GM12878 (cell line): ENCODE measurements at regions not wholly inside any gene's neighbourhood (a gene's known extent, or its start where the extent isn't known, plus 50 kb on each side); places are given as distances from the start of the nearest gene placed in this dataset.

Experiments used
- ATAC-seq: fragments of 200-7000 bp; cut with Tn5 transposase; 3 replicates; pipeline ENCODE4 v1.9.1; 2020; ENCODE audit warnings: mild to moderate bottlenecking, moderate library complexity
- BruUV-seq: library from RNA; stranded (reverse); fragments of 400-500 nt; replicated peaks from 2 replicates; lab custom pipeline; 2021; lab: Mats Ljungman, UMichigan
- CTCF ChIA-PET: fragments of 300-600 bp; sonication (Branson Sonifier 250); formaldehyde crosslinking; extraction: SDS; loops from one replicate; lab custom pipeline; 2021; ENCODE audit warnings: inconsistent platforms; lab: Yijun Ruan, JAX
- POLR2A ChIA-PET: fragments of 350-600 bp; formaldehyde crosslinking; extraction: SDS; loops from one replicate; lab custom pipeline; 2021; ENCODE audit warnings: inconsistent platforms; lab: Charles Lee
- RAD21 ChIA-PET: fragments of 300-600 bp; sonication (Branson Sonifier 250); formaldehyde crosslinking; loops from one replicate; lab custom pipeline; 2023; ENCODE audit warnings: antibody characterized with exemption; ENCODE audit not compliant: unreplicated experiment; lab: Charles Lee
- SMC1A ChIA-PET: fragments of 300-600 bp; sonication (Branson Sonifier 250); formaldehyde crosslinking; loops from one replicate; lab custom pipeline; 2023; ENCODE audit not compliant: unreplicated experiment, uncharacterized antibody; lab: Charles Lee
- DNase-seq: peaks from one replicate; pipeline ENCODE4 v3.0.0-alpha.2; 2011; ENCODE audit warnings: low read depth, low spot score
- FAIRE-seq: peaks from 3 replicates; lab custom pipeline; 2011; peaks lifted over from hg19 to GRCh38; lab: Jason Lieb, UNC
- H2AFZ ChIP-seq: 2 replicates; pipeline ENCODE4 v1.6.0; 2011; ENCODE audit warnings: low read depth, low read length, control low read depth; ENCODE audit not compliant: control insufficient read depth
- H3K27ac ChIP-seq: 2 replicates; pipeline ENCODE4 v1.5.1; 2011; ENCODE audit warnings: control low read depth; ENCODE audit not compliant: control insufficient read depth, insufficient read depth
- H3K27me3 ChIP-seq, 2 experiments: replicated peaks in 1 of 2; 2 replicates each; pipeline versions ENCODE4 v1.6.0 to v1.6.1; 2011; ENCODE audit warnings: low read length in 1 of 2; ENCODE audit not compliant: control insufficient read depth in 2 of 2, insufficient read depth in 2 of 2
- H3K36me3 ChIP-seq, 2 experiments: 2 replicates each; pipeline ENCODE4 v1.5.1; 2011; ENCODE audit warnings: low read length in 1 of 2; ENCODE audit not compliant: control insufficient read depth in 2 of 2, insufficient read depth in 2 of 2
- H3K4me1 ChIP-seq: 2 replicates; pipeline ENCODE4 v1.6.1; 2011; ENCODE audit warnings: mild to moderate bottlenecking, low read length, moderate library complexity, mixed read lengths; ENCODE audit not compliant: control insufficient read depth, insufficient read depth
- H3K4me2 ChIP-seq: 2 replicates; pipeline ENCODE4 v1.6.0; 2011; ENCODE audit warnings: control low read depth; ENCODE audit not compliant: control insufficient read depth, insufficient read depth
- H3K4me3 ChIP-seq: fragments of 200-600 bp; sonication (generic); 2 replicates; pipeline ENCODE4 v1.5.1; 2016
- H3K79me2 ChIP-seq: 2 replicates; pipeline ENCODE4 v1.6.0; 2011; ENCODE audit warnings: low read length; ENCODE audit not compliant: control insufficient read depth, insufficient read depth
- H3K9ac ChIP-seq: 2 replicates; pipeline ENCODE4 v1.8.0; 2011; ENCODE audit warnings: low read length, control low read depth, mixed read lengths; ENCODE audit not compliant: control insufficient read depth, insufficient read depth
- H3K9me3 ChIP-seq: replicated peaks from 3 replicates; pipeline ENCODE4 v1.5.1; 2011; ENCODE audit warnings: mild to moderate bottlenecking, low read length; ENCODE audit not compliant: control insufficient read depth, insufficient read depth
- H4K20me1 ChIP-seq: 2 replicates; pipeline ENCODE4 v1.6.0; 2011; ENCODE audit not compliant: control insufficient read depth, insufficient read depth
- BMI1 ChIP-seq: fragments of 450-650 bp; IDR thresholded peaks from 2 replicates; pipeline ENCODE4 v1.6.1; 2016; ENCODE audit warnings: mild to moderate bottlenecking, moderate library complexity, borderline replicate concordance
- CBX3 ChIP-seq: fragments of 200-600 bp; sonication (generic); IDR thresholded peaks from 2 replicates; pipeline ENCODE4 v1.6.1; 2016; ENCODE audit warnings: low read depth, borderline replicate concordance
- EGR1 ChIP-seq, 2 experiments: IDR thresholded peaks; 1 replicate in 1 of 2; 2 replicates in 1 of 2; pipeline ENCODE4 v1.6.1; 2011 to 2012; ENCODE audit warnings: low read depth in 2 of 2, low read length in 2 of 2, borderline replicate concordance in 1 of 2, mild to moderate bottlenecking in 1 of 2, moderate library complexity in 1 of 2
- KAT2A ChIP-seq: conservative IDR thresholded peaks from 2 replicates; pipeline ENCODE4 v1.6.1; 2011; ENCODE audit warnings: low read depth, low read length; ENCODE audit not compliant: control insufficient read depth
- NFIC ChIP-seq: IDR thresholded peaks from 2 replicates; pipeline ENCODE4 v1.6.1; 2012; ENCODE audit warnings: low read depth, mild to moderate bottlenecking, inconsistent platforms, low read length, moderate library complexity
- RAD21 ChIP-seq: IDR thresholded peaks from 2 replicates; pipeline ENCODE4 v1.6.1; 2011; ENCODE audit warnings: mild to moderate bottlenecking, low read depth, low read length, moderate library complexity; ENCODE audit not compliant: insufficient read depth
- RCOR1 ChIP-seq: conservative IDR thresholded peaks from 2 replicates; pipeline ENCODE4 v1.6.1; 2012; ENCODE audit warnings: low read depth, low read length, improper control_type of control experiment
- SREBF1 ChIP-seq: IDR thresholded peaks from 2 replicates; pipeline ENCODE4 v1.6.1; 2012; ENCODE audit warnings: mild to moderate bottlenecking, low read length
- SREBF2 ChIP-seq: IDR thresholded peaks from 2 replicates; pipeline ENCODE4 v1.6.1; 2012; ENCODE audit warnings: mild to moderate bottlenecking, low read length
- YY1 ChIP-seq: IDR thresholded peaks from 2 replicates; pipeline ENCODE4 v1.6.1; 2011; ENCODE audit warnings: low read depth, mild to moderate bottlenecking, low read length
- in situ Hi-C: fragments of 300-500 bp; cut with MboI; formaldehyde crosslinking; loops from 9 replicates; pipeline ENCODE4 v1.14.3; 2018; ENCODE audit warnings: mixed read lengths
- intact Hi-C: fragments of 100-400 bp; cut with micrococcal nuclease; formaldehyde crosslinking; loops from one replicate; pipeline ENCODE4 v1.14.2; 2022; ENCODE audit not compliant: unreplicated experiment
- TF ChIP-seq, protein P1 (sequence below): fragments of 450-650 bp; IDR thresholded peaks from 2 replicates; pipeline ENCODE4 v1.6.1; 2016; ENCODE audit warnings: mild to moderate bottlenecking
- TF ChIP-seq, protein P2 (sequence below): IDR thresholded peaks from 2 replicates; pipeline ENCODE4 v1.6.1; 2011; ENCODE audit warnings: low read depth, low read length, improper control_type of control experiment, borderline replicate concordance
- TF ChIP-seq, protein P3 (sequence below): fragments of 450-650 bp; IDR thresholded peaks from 2 replicates; pipeline ENCODE4 v1.6.1; 2017; ENCODE audit warnings: mild to moderate bottlenecking, moderate library complexity
- TF ChIP-seq, protein P4 (sequence below): fragments of 450-650 bp; IDR thresholded peaks from 2 replicates; pipeline ENCODE4 v1.6.1; 2016; ENCODE audit warnings: mild to moderate bottlenecking
- TF ChIP-seq, protein P5 (sequence below): IDR thresholded peaks from 2 replicates; pipeline ENCODE4 v1.6.1; 2011; ENCODE audit warnings: mild to moderate bottlenecking, low read depth, low read length, moderate library complexity; ENCODE audit not compliant: insufficient replicate concordance
- TF ChIP-seq, protein P6 (sequence below): IDR thresholded peaks from 2 replicates; pipeline ENCODE4 v1.6.1; 2012; ENCODE audit warnings: low read depth, low read length, improper control_type of control experiment

DNA sequence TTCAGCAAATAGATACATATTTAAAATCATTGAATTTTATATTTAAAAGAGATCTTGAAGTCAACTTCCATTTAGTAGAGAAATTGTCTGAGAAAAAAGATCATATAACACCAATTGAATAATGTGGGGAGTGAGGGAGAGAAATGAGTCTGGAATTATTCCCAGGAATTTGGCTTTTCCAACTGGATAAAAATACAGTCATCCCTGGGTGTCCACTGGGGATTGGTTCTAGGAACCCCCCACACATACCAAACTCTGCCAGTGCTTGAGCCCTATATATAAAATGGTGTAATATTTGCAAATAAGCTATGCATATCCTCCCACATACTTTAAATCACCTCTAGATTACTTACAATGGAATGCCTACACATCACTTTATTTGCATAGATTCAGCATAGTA, 162.8 kb upstream of the SEMA3C start:
- RAD21 ChIA-PET = no interaction called here
- in situ Hi-C loops = no loop called here
- TF ChIP-seq EGR1 (IDR thresholded peaks at IDR 0.05; ENCODE audit: borderline replicate concordance in 1 of 2, low read depth in 2 of 2, low read length in 2 of 2) = no peak
- TF ChIP-seq BMI1 = no peak
- TF ChIP-seq, protein P1, sequence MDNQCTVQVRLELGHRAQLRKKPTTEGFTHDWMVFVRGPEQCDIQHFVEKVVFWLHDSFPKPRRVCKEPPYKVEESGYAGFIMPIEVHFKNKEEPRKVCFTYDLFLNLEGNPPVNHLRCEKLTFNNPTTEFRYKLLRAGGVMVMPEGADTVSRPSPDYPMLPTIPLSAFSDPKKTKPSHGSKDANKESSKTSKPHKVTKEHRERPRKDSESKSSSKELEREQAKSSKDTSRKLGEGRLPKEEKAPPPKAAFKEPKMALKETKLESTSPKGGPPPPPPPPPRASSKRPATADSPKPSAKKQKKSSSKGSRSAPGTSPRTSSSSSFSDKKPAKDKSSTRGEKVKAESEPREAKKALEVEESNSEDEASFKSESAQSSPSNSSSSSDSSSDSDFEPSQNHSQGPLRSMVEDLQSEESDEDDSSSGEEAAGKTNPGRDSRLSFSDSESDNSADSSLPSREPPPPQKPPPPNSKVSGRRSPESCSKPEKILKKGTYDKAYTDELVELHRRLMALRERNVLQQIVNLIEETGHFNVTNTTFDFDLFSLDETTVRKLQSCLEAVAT = no peak
- TF ChIP-seq NFIC = no peak
- no peak for TF ChIP-seq RAD21
- TF ChIP-seq CBX3 = no peak
- TF ChIP-seq, protein P2, sequence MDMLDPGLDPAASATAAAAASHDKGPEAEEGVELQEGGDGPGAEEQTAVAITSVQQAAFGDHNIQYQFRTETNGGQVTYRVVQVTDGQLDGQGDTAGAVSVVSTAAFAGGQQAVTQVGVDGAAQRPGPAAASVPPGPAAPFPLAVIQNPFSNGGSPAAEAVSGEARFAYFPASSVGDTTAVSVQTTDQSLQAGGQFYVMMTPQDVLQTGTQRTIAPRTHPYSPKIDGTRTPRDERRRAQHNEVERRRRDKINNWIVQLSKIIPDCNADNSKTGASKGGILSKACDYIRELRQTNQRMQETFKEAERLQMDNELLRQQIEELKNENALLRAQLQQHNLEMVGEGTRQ = no peak
- TF ChIP-seq, protein P3, sequence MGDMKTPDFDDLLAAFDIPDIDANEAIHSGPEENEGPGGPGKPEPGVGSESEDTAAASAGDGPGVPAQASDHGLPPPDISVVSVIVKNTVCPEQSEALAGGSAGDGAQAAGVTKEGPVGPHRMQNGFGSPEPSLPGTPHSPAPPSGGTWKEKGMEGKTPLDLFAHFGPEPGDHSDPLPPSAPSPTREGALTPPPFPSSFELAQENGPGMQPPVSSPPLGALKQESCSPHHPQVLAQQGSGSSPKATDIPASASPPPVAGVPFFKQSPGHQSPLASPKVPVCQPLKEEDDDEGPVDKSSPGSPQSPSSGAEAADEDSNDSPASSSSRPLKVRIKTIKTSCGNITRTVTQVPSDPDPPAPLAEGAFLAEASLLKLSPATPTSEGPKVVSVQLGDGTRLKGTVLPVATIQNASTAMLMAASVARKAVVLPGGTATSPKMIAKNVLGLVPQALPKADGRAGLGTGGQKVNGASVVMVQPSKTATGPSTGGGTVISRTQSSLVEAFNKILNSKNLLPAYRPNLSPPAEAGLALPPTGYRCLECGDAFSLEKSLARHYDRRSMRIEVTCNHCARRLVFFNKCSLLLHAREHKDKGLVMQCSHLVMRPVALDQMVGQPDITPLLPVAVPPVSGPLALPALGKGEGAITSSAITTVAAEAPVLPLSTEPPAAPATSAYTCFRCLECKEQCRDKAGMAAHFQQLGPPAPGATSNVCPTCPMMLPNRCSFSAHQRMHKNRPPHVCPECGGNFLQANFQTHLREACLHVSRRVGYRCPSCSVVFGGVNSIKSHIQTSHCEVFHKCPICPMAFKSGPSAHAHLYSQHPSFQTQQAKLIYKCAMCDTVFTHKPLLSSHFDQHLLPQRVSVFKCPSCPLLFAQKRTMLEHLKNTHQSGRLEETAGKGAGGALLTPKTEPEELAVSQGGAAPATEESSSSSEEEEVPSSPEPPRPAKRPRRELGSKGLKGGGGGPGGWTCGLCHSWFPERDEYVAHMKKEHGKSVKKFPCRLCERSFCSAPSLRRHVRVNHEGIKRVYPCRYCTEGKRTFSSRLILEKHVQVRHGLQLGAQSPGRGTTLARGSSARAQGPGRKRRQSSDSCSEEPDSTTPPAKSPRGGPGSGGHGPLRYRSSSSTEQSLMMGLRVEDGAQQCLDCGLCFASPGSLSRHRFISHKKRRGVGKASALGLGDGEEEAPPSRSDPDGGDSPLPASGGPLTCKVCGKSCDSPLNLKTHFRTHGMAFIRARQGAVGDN = no peak
- TF ChIP-seq RCOR1 = no peak
- TF ChIP-seq KAT2A = no peak
- TF ChIP-seq YY1 = no peak
- TF ChIP-seq, protein P4, sequence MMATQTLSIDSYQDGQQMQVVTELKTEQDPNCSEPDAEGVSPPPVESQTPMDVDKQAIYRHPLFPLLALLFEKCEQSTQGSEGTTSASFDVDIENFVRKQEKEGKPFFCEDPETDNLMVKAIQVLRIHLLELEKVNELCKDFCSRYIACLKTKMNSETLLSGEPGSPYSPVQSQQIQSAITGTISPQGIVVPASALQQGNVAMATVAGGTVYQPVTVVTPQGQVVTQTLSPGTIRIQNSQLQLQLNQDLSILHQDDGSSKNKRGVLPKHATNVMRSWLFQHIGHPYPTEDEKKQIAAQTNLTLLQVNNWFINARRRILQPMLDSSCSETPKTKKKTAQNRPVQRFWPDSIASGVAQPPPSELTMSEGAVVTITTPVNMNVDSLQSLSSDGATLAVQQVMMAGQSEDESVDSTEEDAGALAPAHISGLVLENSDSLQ = no peak
- TF ChIP-seq, protein P5, sequence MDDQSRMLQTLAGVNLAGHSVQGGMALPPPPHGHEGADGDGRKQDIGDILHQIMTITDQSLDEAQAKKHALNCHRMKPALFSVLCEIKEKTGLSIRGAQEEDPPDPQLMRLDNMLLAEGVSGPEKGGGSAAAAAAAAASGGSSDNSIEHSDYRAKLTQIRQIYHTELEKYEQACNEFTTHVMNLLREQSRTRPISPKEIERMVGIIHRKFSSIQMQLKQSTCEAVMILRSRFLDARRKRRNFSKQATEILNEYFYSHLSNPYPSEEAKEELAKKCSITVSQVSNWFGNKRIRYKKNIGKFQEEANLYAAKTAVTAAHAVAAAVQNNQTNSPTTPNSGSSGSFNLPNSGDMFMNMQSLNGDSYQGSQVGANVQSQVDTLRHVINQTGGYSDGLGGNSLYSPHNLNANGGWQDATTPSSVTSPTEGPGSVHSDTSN = no peak
- TF ChIP-seq, protein P6, sequence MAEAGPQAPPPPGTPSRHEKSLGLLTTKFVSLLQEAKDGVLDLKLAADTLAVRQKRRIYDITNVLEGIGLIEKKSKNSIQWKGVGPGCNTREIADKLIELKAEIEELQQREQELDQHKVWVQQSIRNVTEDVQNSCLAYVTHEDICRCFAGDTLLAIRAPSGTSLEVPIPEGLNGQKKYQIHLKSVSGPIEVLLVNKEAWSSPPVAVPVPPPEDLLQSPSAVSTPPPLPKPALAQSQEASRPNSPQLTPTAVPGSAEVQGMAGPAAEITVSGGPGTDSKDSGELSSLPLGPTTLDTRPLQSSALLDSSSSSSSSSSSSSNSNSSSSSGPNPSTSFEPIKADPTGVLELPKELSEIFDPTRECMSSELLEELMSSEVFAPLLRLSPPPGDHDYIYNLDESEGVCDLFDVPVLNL = no peak
- no peak for TF ChIP-seq SREBF1
- TF ChIP-seq SREBF2 = no peak
- TF ChIP-seq, all 136 proteins: peak for 0
- Histone ChIP-seq H3K36me3 (no peaks in the 10 kb centered on the region), H3K4me3 (no peak overlapping the region), H3K4me1 (no peaks in the 10 kb centered on the region), H2AFZ (no peak overlapping the region), H3K79me2 (no peaks in the 10 kb centered on the region), H3K27ac (no peak overlapping the region), H3K27me3 (no peaks in the 10 kb centered on the region), H3K4me2 (no peak overlapping the region), H3K9ac (no peak overlapping the region), H4K20me1 (no peaks in the 10 kb centered on the region), H3K9me3 (no peaks in the 10 kb centered on the region; the same call in 2 of the 3 replicates)
- BruUV-seq = no TSS peak
- no peak for DNase-seq
- ChIA-PET CTCF (no interaction called here), SMC1A (no interaction called here), POLR2A (no interaction called here)
- intact Hi-C loops = no loop called here
- no peak for FAIRE-seq
- ATAC-seq = no peak
